Esophagus squamous epithelium (tissue), 5 donors: ENCODE measurements at regions not wholly inside any gene's neighbourhood (a gene's known extent, or its start where the extent isn't known, plus 50 kb on each side); places are given as distances from the start of the nearest gene placed in this dataset.

ENCODE experiments used
- DNase-seq: peaks from one replicate; lab custom pipeline; 2025; lab: John Stamatoyannopoulos, UW
- H3K27ac ChIP-seq, 4 donors: fragments of 200-600 bp; sonication (generic); one replicate each; pipeline ENCODE4 v1.5.1; 2016 to 2019; ENCODE audit warnings: mild to moderate bottlenecking in 1 of 4
- H3K27me3 ChIP-seq, 4 donors: fragments of 200-600 bp; sonication (generic); 1 replicate in 3 of 4; 2 replicates in 1 of 4; pipeline versions ENCODE4 v1.5.1 to v1.6.0; 2017 to 2021; ENCODE audit warnings: antibody characterized with exemption in 1 of 4
- H3K36me3 ChIP-seq, 3 donors: fragments of 200-600 bp; sonication (generic); one replicate each; pipeline ENCODE4 v1.5.1; 2016 to 2019
- H3K4me1 ChIP-seq, 3 donors: fragments of 200-600 bp; sonication (generic); one replicate each; pipeline ENCODE4 v1.5.1; 2017 to 2019
- H3K4me3 ChIP-seq, 4 donors: fragments of 200-600 bp; sonication (generic); 1 replicate in 3 of 4; 2 replicates in 1 of 4; pipeline ENCODE4 v1.5.1; 2016 to 2019; ENCODE audit warnings: mild to moderate bottlenecking in 2 of 4, moderate library complexity in 1 of 4
- H3K9me3 ChIP-seq, 3 donors: fragments of 200-600 bp; sonication (generic); one replicate each; pipeline ENCODE4 v1.5.1; 2016 to 2019
- POLR2A ChIP-seq, 4 donors: fragments of 450-650 bp; IDR thresholded peaks; one replicate each; pipeline ENCODE4 v1.6.1; 2017; ENCODE audit warnings: antibody characterized with exemption in 4 of 4, mild to moderate bottlenecking in 4 of 4, moderate library complexity in 3 of 4
- WGBS, 2 donors: methylation state at CpG; one replicate each; pipeline ENCODE4 v1.1.5; 2018; 5-methylcytosine and 5-hydroxymethylcytosine counted together
- intact Hi-C: fragments of 100-400 bp; cut with DNase I; formaldehyde crosslinking; loops from one replicate; pipeline ENCODE4 v1.15.0; 2022
- TF ChIP-seq, protein P1 (sequence below), 6 experiments: fragments of 450-650 bp in 4 of 6; fragments of 200-600 bp in 2 of 6; sonication (generic) in 2 of 6; IDR thresholded peaks; one replicate each; pipeline ENCODE4 v1.5.1; 2016 to 2019; ENCODE audit warnings: antibody characterized with exemption in 6 of 6, mild to moderate bottlenecking in 4 of 6, moderate library complexity in 4 of 6
- donor health status: DM: yes; HTN: yes; CAD: no.

DNA sequence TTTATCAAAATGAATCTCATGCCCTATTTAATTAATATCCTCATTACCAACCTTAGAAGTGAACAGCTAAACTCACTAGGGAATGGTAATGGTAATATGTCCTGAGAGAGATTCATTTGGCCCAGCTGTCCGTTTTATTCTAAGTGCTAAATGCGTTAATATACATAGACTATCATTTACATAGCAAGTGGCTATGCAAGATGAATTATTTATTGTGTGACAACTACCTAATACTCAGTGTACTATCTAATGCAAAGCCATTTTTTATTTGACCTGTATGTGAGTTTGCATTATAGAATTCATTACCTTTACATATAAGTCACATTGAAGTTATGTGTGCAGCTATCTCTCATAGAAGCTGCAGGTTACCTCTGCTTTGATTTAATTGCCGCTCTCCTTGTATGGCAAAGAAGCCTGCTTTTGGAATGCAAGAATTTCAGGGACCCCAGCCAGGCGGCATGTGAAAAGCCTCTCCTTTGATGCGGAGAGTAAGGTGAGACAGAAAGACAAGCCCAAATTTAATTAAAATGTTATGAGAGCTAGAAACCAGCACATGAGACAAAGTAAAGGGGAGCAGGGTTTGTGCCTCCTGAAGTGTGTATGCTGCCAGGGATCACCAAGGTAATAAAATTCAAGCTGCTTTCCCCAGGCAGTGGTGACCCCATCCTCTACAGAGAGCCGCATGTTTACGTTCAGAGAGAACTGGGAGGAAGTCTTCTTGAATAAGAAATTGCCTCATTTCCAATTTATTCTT, 693.0 kb upstream of the MAP3K7 start:
- intact Hi-C loops, result no loop called here

DNA sequence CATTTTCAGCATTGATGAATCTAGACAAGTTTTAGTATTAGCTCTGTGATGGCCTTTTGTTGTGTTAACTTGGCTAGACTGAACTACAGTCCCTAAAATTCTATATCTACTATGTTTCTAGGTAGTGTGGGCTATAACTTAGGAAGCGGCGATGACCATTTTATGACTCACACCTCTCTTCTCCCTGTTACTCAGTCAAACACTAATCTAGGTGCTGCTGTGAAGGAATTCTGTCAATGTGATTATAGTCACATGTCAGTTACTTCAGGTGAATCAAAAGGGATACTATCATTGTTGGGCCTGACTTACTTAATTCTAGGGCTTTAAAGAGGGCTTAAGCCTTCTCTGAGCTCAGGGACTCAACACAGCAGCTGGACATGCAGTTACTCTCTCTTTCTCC, 691.5 kb upstream of the MAP3K7 start:
- no peak overlapping the region for H3K27ac ChIP-seq
- TF ChIP-seq, protein P1, sequence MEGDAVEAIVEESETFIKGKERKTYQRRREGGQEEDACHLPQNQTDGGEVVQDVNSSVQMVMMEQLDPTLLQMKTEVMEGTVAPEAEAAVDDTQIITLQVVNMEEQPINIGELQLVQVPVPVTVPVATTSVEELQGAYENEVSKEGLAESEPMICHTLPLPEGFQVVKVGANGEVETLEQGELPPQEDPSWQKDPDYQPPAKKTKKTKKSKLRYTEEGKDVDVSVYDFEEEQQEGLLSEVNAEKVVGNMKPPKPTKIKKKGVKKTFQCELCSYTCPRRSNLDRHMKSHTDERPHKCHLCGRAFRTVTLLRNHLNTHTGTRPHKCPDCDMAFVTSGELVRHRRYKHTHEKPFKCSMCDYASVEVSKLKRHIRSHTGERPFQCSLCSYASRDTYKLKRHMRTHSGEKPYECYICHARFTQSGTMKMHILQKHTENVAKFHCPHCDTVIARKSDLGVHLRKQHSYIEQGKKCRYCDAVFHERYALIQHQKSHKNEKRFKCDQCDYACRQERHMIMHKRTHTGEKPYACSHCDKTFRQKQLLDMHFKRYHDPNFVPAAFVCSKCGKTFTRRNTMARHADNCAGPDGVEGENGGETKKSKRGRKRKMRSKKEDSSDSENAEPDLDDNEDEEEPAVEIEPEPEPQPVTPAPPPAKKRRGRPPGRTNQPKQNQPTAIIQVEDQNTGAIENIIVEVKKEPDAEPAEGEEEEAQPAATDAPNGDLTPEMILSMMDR (IDR thresholded peaks at IDR 0.05), result no peak
- no peak for TF ChIP-seq POLR2A (IDR thresholded peaks at IDR 0.05)
- H3K4me1 ChIP-seq, result no peaks in the 10 kb centered on the region
- H3K36me3 ChIP-seq, result no peaks in the 10 kb centered on the region
- DNase-seq, result no peak
- intact Hi-C loops, result no loop called here
- H3K9me3 ChIP-seq, result peaks cover 0 to 5% (median 0%) of the 10 kb centered on the region in 3 donors
- no peak overlapping the region for H3K4me3 ChIP-seq
- 86 to 95% methylated on average over 2 of the region's 2 CpGs for WGBS, 2 donors
- H3K27me3 ChIP-seq, result no peaks in the 10 kb centered on the region

More for the DNA sequence above, 693.0 kb upstream of the MAP3K7 start:
- H3K4me3 ChIP-seq, result no peak overlapping the region
- H3K4me1 ChIP-seq, result no peaks in the 10 kb centered on the region
- H3K27me3 ChIP-seq, result no peaks in the 10 kb centered on the region
- WGBS, 2 donors, result 75 to 88% methylated on average over 7 of the region's 7 CpGs
- H3K9me3 ChIP-seq, result peaks cover 0 to 5% (median 0%) of the 10 kb centered on the region in 3 donors
- no peak for TF ChIP-seq POLR2A (IDR thresholded peaks at IDR 0.05)
- TF ChIP-seq, protein P1 (IDR thresholded peaks at IDR 0.05), result no peak
- DNase-seq, result no peak
- no peaks in the 10 kb centered on the region for H3K36me3 ChIP-seq
- no peak overlapping the region for H3K27ac ChIP-seq

DNA sequence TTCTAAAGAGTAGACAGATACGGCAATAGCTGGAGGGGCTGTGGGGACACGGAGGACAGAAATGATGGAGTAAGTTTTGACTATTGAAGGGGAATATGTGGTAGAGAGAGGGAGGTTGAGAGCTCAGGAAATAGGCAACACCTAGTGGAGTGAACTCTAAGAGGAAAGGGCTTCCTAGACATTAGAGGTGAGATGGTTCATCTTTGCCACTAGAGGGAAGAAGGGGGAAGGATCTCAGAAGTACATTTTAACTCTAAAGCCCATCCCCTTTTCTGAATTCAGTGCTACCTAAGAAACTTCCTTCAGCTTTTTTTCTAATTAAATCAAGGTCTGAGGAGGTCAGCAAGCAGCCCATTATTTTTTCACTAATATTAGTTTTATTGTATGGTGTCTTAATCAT, 689.4 kb upstream of the MAP3K7 start:
- TF ChIP-seq, protein P1 (IDR thresholded peaks at IDR 0.05), result no peak
- TF ChIP-seq POLR2A (IDR thresholded peaks at IDR 0.05), result no peak
- H3K9me3 ChIP-seq, result no peaks in the 10 kb centered on the region
- DNase-seq, result no peak
- no peaks in the 10 kb centered on the region for H3K27me3 ChIP-seq
- no peaks in the 10 kb centered on the region for H3K36me3 ChIP-seq
- H3K27ac ChIP-seq, result no peak overlapping the region
- H3K4me1 ChIP-seq, result no peaks in the 10 kb centered on the region
- intact Hi-C loops, result no loop called here
- WGBS, 2 donors, result 64 to 74% methylated on average over 2 of the region's 2 CpGs
- H3K4me3 ChIP-seq, result no peak overlapping the region

DNA sequence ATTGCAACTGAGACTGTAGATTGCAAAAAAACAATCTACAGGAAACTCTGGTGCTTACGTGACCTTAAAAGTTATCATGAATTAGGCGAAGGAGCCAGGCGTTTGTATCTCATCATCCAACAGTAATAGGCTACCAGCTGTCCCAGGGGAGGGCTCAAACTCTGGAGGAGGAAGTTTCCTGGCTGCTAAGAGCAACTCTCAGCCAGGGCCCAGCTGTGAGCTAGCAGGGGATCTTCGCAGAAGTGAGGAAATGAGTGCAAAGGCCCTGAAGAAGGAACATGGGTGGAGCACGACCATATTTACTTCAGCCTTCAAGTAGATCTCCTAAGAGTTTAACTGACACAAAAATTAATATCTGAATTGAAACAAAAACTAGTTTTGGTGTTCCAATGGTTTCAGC, 686.9 kb upstream of the MAP3K7 start:
- Histone ChIP-seq H3K27ac (no peak overlapping the region), H3K4me1 (no peaks in the 10 kb centered on the region), H3K9me3 (peaks cover 0 to 2% (median 0%) of the 10 kb centered on the region in 3 donors), H3K4me3 (no peak overlapping the region), H3K27me3 (no peaks in the 10 kb centered on the region), H3K36me3 (no peaks in the 10 kb centered on the region)
- intact Hi-C loops, result no loop called here
- 42 to 54% methylated on average over 5 of the region's 5 CpGs for WGBS, 2 donors
- no peak for DNase-seq
- TF ChIP-seq POLR2A (IDR thresholded peaks at IDR 0.05), result no peak

DNA sequence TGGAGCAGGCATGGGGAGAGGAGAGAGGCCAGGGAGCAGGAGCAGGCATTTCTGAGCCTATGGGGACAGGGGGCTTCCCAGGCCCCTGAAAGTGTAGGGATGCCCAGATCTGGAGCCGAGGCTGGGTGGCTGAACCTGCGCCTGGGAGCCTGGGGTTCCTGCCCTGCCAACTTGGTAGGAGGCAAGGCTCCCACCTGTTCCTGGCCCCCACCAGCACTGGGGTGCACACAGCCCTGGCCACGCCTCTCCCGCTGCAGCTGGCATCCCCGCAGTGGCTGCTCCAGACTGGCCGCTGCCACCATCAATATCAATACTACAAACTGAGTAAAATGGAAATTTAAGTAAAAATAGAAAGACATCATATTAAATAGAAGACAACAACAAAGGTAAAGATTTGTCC, 684.9 kb upstream of the MAP3K7 start:
- WGBS, 2 donors, result 93 to 100% methylated on average over 2 to 4 of the region's 6 CpGs
- Histone ChIP-seq H3K27me3 (no peaks in the 10 kb centered on the region), H3K4me1 (no peaks in the 10 kb centered on the region), H3K9me3 (peaks cover 0 to 2% (median 0%) of the 10 kb centered on the region in 3 donors), H3K4me3 (no peak overlapping the region), H3K36me3 (no peaks in the 10 kb centered on the region), H3K27ac (no peak overlapping the region)
- intact Hi-C loops, result no loop called here
- DNase-seq, result no peak
- TF ChIP-seq, protein P1 (IDR thresholded peaks at IDR 0.05), result no peak
- TF ChIP-seq POLR2A (IDR thresholded peaks at IDR 0.05), result no peak
